Fibroblast of lung (primary cell): ENCODE measurements at regions not wholly inside any gene's neighbourhood (a gene's known extent, or its start where the extent isn't known, plus 50 kb on each side); places are given as distances from the start of the nearest gene placed in this dataset.

Experiments used
- DNase-seq, 2 donors: peaks; one replicate each; pipeline versions ENCODE4 v3.0.0 to v3.0.0-alpha.2; 2010; ENCODE audit warnings: low read depth in 2 of 2
- H2AFZ ChIP-seq: 2 replicates; pipeline ENCODE4 v1.5.1; 2012; ENCODE audit warnings: low read length, control low read depth, inconsistent platforms
- H3K27ac ChIP-seq: 2 replicates; pipeline ENCODE4 v1.5.1; 2011; ENCODE audit warnings: low read length, control low read depth; ENCODE audit not compliant: insufficient read depth
- H3K27me3 ChIP-seq: 2 replicates; pipeline ENCODE4 v1.5.1; 2011; ENCODE audit warnings: mild to moderate bottlenecking, low read length; ENCODE audit not compliant: control insufficient read depth, insufficient read depth
- H3K36me3 ChIP-seq: 2 replicates; pipeline ENCODE4 v1.5.1; 2011; ENCODE audit warnings: low read length; ENCODE audit not compliant: control insufficient read depth, insufficient read depth
- H3K4me1 ChIP-seq: 2 replicates; pipeline ENCODE4 v1.5.1; 2011; ENCODE audit warnings: low read length; ENCODE audit not compliant: control insufficient read depth, insufficient read depth; ENCODE audit errors: extremely low read depth
- H3K4me2 ChIP-seq: 2 replicates; pipeline ENCODE4 v1.5.1; 2011; ENCODE audit warnings: low read length, control low read depth; ENCODE audit not compliant: insufficient read depth; ENCODE audit errors: extremely low read depth
- H3K4me3 ChIP-seq, 4 experiments: fragments of 200-600 bp in 1 of 4; sonication (generic) in 1 of 4; replicated peaks in 1 of 4; 2 replicates each; pipeline ENCODE4 v1.5.1; 2011 to 2016; ENCODE audit warnings: low read length in 4 of 4, low read depth in 3 of 4, mild to moderate bottlenecking in 3 of 4, control low read depth in 2 of 4, inconsistent platforms in 1 of 4, mixed read lengths in 1 of 4; ENCODE audit not compliant: insufficient read depth in 1 of 4; ENCODE audit errors: control extremely low read depth in 1 of 4
- H3K79me2 ChIP-seq: 2 replicates; pipeline ENCODE4 v1.5.1; 2012; ENCODE audit warnings: mild to moderate bottlenecking, low read length, inconsistent platforms; ENCODE audit not compliant: control insufficient read depth, insufficient read depth
- H3K9ac ChIP-seq: 2 replicates; pipeline ENCODE4 v1.5.1; 2011; ENCODE audit warnings: mild to moderate bottlenecking, low read length, control low read depth; ENCODE audit not compliant: insufficient read depth
- H3K9me3 ChIP-seq: 2 replicates; pipeline ENCODE4 v1.5.1; 2012; ENCODE audit warnings: low read depth, low read length; ENCODE audit not compliant: control insufficient read depth, insufficient read depth
- H4K20me1 ChIP-seq: 2 replicates; pipeline ENCODE4 v1.5.1; 2011; ENCODE audit warnings: low read length; ENCODE audit not compliant: control insufficient read depth, insufficient read depth; ENCODE audit errors: extremely low read depth
- EZH2 ChIP-seq: IDR thresholded peaks from 2 replicates; pipeline ENCODE4 v1.5.1; 2012; ENCODE audit warnings: low read length, control low read depth, mild to moderate bottlenecking; ENCODE audit errors: missing control alignments
- TF ChIP-seq, protein P1 (sequence below), 2 donors: IDR thresholded peaks in 1 of 2; conservative IDR thresholded peaks in 1 of 2; 1 replicate in 1 of 2; 2 replicates in 1 of 2; pipeline ENCODE4 v1.5.1; 2011 to 2012; ENCODE audit warnings: low read length in 2 of 2, control low read depth in 1 of 2, inconsistent platforms in 1 of 2, low read depth in 1 of 2, mild to moderate bottlenecking in 1 of 2

DNA sequence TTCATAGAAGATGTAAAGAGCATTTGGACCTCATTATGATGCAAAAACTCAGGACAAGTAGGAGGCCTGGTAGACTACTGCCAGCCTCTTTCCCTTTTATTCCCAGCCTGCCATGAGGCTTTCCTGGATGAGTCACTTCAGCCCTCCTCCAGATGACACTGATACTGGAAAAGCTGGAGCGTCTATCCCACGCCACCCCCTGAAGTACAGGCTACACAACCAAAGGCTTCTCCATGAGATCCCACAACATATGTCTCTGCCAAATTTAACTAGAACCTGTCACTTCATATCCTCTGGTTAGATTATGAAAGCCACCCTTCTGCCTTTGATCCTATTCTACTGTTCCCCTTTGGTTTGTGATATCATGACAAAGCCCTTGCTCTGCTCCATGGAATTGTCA, 56.1 kb upstream of the CPNE4 start:
- no peaks in the 10 kb centered on the region for H3K4me1 ChIP-seq
- H3K79me2 ChIP-seq = no peaks in the 10 kb centered on the region
- H3K4me3 ChIP-seq = no peak overlapping the region
- DNase-seq = peak in 1 of 2 donors; percentile 52
- no peaks in the 10 kb centered on the region for H3K27me3 ChIP-seq
- no peak overlapping the region for H2AFZ ChIP-seq
- H3K9me3 ChIP-seq = no peaks in the 10 kb centered on the region
- H3K27ac ChIP-seq = no peak overlapping the region
- H4K20me1 ChIP-seq = no peaks in the 10 kb centered on the region
- no peaks in the 10 kb centered on the region for H3K36me3 ChIP-seq
- TF ChIP-seq, protein P1, sequence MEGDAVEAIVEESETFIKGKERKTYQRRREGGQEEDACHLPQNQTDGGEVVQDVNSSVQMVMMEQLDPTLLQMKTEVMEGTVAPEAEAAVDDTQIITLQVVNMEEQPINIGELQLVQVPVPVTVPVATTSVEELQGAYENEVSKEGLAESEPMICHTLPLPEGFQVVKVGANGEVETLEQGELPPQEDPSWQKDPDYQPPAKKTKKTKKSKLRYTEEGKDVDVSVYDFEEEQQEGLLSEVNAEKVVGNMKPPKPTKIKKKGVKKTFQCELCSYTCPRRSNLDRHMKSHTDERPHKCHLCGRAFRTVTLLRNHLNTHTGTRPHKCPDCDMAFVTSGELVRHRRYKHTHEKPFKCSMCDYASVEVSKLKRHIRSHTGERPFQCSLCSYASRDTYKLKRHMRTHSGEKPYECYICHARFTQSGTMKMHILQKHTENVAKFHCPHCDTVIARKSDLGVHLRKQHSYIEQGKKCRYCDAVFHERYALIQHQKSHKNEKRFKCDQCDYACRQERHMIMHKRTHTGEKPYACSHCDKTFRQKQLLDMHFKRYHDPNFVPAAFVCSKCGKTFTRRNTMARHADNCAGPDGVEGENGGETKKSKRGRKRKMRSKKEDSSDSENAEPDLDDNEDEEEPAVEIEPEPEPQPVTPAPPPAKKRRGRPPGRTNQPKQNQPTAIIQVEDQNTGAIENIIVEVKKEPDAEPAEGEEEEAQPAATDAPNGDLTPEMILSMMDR (conservative IDR thresholded peaks at IDR 0.05 in 1 of 2, IDR thresholded peaks at IDR 0.05 in 1 of 2; ENCODE audit: low read depth in 1 of 2, low read length in 2 of 2) = no peak
- H3K9ac ChIP-seq = no peak overlapping the region
- H3K4me2 ChIP-seq = no peak overlapping the region

DNA sequence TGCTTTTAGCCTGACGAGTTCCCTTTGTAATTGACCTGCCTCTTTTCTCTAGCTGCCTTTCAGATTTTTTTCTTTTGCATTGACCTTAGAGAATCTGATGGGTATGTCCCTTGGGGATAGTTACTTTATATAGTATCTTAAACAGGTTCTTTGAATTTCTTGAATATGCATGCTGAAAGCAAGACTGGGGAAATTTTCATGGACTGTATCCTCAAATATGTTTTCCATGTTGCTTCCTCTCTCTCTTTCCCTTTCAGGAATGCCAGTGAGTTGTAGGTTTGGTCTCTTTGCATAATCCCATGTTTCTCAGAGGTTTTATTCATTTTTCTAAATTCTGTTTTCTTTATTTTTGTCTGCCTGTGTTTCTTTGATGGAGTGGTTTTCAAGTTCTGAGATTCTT, 81.8 kb upstream of the CPNE4 start:
- Histone ChIP-seq H3K27ac (no peak overlapping the region), H3K4me3 (no peak overlapping the region), H3K9ac (no peak overlapping the region), H3K4me1 (no peaks in the 10 kb centered on the region), H3K27me3 (no peaks in the 10 kb centered on the region), H3K9me3 (no peaks in the 10 kb centered on the region), H3K4me2 (no peak overlapping the region), H2AFZ (no peak overlapping the region), H3K36me3 (no peaks in the 10 kb centered on the region), H4K20me1 (no peaks in the 10 kb centered on the region), H3K79me2 (no peaks in the 10 kb centered on the region)
- TF ChIP-seq, protein P1 (conservative IDR thresholded peaks at IDR 0.05 in 1 of 2, IDR thresholded peaks at IDR 0.05 in 1 of 2; ENCODE audit: low read depth in 1 of 2, low read length in 2 of 2) = no peak
- TF ChIP-seq EZH2 = no peak
- DNase-seq = no peak

DNA sequence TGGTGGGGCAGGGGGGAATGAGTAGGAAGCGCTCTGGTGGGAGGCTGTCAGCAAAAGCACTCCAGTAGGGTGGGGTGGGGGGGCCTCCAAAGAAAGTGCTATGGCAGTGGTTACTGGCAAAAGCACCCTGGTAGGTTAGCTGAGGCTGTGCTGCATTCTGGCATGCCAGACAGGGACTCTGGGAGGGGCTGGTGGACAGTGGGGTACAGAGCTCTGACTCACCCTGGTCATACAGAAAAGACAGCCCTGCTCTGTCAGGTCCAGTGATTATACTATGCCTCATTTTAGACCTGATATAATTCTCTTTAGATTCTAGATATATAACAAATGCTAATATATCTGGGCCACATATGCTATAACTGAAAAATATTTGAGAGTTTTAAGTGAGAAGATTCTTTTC, 82.8 kb upstream of the CPNE4 start:
- Histone ChIP-seq H3K4me1 (no peaks in the 10 kb centered on the region), H3K79me2 (no peaks in the 10 kb centered on the region), H3K4me2 (no peak overlapping the region), H3K27ac (no peak overlapping the region), H3K9me3 (no peaks in the 10 kb centered on the region), H4K20me1 (no peaks in the 10 kb centered on the region), H3K36me3 (no peaks in the 10 kb centered on the region), H3K4me3 (no peak overlapping the region), H2AFZ (no peak overlapping the region), H3K27me3 (no peaks in the 10 kb centered on the region), H3K9ac (no peak overlapping the region)
- DNase-seq = peak in 1 of 2 donors; percentile 3
- TF ChIP-seq, protein P1 (conservative IDR thresholded peaks at IDR 0.05 in 1 of 2, IDR thresholded peaks at IDR 0.05 in 1 of 2; ENCODE audit: low read depth in 1 of 2, low read length in 2 of 2) = no peak
- no peak for TF ChIP-seq EZH2
